Neural cell (in vitro differentiated cells): ENCODE measurements at regions not wholly inside any gene's neighbourhood (a gene's known extent, or its start where the extent isn't known, plus 50 kb on each side); places are given as distances from the start of the nearest gene placed in this dataset.

Experiments used
- CTCF ChIP-seq: fragments of 450-650 bp; IDR thresholded peaks from 2 replicates; pipeline ENCODE4 v1.5.1; 2014; ENCODE audit warnings: antibody characterized with exemption, mild to moderate bottlenecking, moderate library complexity; ENCODE audit not compliant: poor library complexity, severe bottlenecking
- EZH2 ChIP-seq: fragments of 200-600, 300-800 bp; shearing (Covaris generic), sonication (generic); IDR thresholded peaks from 2 replicates; pipeline ENCODE4 v1.6.1; 2014; ENCODE audit warnings: antibody characterized with exemption, low read length, borderline replicate concordance, mild to moderate bottlenecking; ENCODE audit not compliant: insufficient read depth, poor library complexity, severe bottlenecking
- POLR2AphosphoS5 ChIP-seq: IDR thresholded peaks from 2 replicates; pipeline ENCODE4 v1.6.1; 2012

GRCh38 chr10:125355657-125356056 is 195.3 kb upstream of the CTBP2 start:
- TF ChIP-seq EZH2 (no peak), CTCF (no peak), POLR2AphosphoS5 (no peak)
